ENCODE measurements at regions not wholly inside any gene's neighbourhood (a gene's known extent, or its start where the extent isn't known, plus 50 kb on each side); places are given as distances from the start of the nearest gene placed in this dataset.

GRCh38 chr17:83029571-83029970 is 49.8 kb upstream of the METRNL start:
- ChIA-PET POLR2A (no interaction called here), CTCF (no interaction called here)
- ATAC-seq (ENCODE audit: low read depth), result no peak
- Mint-ChIP-seq H3K4me3 (no peak overlapping the region), H3K27ac (no peak overlapping the region), H3K27me3 (no peaks in the 10 kb centered on the region), H3K9me3 (no peaks in the 10 kb centered on the region), H3K36me3 (ENCODE audit: low read depth) (peaks cover 2% of the 10 kb centered on the region), H3K4me1 (no peaks in the 10 kb centered on the region)
- intact Hi-C loops (cut with micrococcal nuclease), result no loop called here
- TF ChIP-seq CTCF (IDR thresholded peaks at IDR 0.05), result no peak
- no peak for DNase-seq

All from activated B cell treated with CpG ODN at 0.5 μM for 24 hours (primary cell).